NCI-H526 (cell line): ENCODE measurements at regions not wholly inside any gene's neighbourhood (a gene's known extent, or its start where the extent isn't known, plus 50 kb on each side); places are given as distances from the start of the nearest gene placed in this dataset.

Experiments
- DNase-seq, 2 experiments: peaks; one replicate each; lab custom pipeline; 2025; lab: John Stamatoyannopoulos, UW

DNA sequence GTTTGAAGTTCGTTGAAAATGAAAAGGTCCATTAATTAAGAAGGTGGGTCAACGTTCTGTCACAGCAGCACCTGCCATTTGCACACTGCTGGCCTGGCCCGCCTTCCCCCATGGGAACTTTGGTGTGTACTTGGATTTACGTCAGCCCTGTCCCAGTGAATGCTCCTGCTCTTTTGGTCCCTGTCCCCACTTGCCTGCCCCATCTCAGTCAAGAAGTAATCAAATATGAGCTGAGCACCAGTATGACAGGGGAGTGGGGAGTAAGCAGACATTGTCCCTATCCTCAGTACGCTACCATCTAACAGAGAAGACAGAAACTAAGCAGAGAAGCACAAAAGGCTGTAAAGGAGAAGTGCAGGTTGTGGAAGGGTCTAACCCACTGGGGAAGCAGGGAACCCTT lies 65.1 kb downstream of the SLC4A3 start:
- no peak for DNase-seq

DNA sequence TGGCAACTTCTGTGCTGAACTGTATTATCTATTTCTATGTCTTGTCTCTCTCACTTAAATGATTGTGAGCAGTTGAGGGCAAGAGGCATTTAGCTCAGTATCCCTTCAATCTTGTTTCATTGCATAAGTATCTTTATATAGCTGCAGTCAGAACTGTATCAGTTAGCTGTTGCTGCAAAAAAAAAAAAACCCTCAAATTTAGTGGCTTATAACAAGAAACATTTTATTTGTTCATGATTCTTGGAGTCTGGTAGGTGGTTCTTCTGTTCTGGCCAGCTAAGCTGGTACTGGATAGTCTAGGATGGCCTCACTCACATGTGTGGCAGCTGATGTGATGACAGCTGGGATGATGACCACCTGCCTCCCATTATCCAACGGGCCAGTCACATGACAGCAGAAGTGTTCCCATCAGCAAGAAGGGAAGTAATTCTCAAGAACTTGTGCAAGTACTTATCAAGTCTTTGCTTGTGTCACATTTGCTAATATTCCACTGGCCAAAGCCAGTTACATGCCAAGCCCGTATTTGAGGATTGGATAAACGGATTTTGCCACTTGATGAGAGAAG lies 67.8 kb downstream of the SLC4A3 start:
- no peak for DNase-seq

DNA sequence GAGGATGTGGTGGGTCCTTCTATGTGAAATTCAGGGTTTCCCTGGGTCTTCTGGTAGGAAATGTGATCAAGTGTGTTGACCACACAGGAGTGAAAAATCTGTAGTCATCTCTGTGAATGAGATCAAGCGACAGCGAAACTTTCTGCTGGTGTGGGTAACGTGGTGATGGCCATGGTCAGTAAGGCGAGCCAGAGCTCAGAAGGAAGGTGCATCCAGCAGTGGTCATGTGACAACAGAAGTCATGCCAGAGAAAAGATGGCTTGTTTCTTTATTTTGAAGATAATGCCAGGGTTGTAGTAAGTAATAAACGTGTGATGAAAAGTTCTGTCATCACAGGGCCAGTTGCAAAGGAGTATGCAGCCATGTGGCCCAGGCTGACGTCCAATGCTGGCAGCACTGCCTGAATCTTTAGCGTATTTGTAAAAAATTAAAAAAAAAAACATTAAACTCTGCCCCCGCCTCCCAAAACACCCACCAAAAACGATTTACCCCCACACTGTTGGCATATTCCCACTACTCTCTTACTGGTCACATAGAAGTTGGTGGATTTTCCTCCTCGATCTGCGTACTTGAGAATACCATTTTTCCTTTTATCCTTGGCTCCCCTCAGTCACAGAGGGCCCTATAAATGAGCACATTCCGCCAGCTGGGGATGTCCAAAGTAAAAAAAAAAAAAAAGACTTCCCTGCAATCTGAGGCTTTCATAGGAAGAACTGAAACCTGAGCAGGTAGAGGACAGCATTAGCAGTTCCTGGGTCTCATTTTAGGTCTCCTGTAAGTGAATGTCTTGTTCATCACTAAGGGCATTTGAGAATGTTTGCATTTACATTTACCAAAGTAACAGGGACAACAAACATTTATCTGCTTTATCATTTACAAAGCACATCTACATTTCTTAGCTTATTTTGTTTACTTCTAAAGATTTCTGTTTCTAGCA lies 70.6 kb downstream of the SLC4A3 start:
- no peak for DNase-seq

DNA sequence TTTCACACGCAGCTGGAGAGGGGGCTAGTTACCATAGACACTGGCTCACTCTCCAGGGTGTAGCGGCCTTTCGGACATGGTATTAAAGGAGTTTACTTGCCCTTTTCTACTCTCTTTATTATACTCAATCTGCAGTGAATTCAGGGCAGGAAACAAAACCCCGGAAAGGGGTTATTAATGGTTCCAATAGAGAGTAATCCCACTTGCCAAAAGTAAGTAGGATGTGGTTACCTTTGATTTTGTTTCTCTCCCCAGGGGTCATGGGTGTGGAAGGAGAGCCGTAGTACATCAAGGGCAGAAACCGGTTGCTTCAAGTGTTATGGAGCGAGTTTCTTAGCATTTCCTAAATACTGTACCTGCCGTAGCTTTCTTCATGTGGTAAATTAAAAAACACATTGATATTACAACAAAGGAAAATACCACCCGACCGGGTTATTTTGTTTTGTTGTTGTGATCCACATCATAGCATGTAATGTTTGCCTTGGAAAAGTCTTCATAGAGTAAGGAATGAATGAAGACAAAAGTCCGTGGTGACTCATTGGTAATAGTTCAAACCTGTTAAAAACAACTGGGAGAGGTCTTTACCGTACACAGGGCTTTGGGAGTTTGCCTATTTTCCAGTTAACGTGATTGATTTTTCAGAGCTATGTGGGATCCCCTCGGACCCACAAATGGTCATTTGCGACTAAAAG lies 71.5 kb downstream of the SLC4A3 start:
- DNase-seq, result no peak

DNA sequence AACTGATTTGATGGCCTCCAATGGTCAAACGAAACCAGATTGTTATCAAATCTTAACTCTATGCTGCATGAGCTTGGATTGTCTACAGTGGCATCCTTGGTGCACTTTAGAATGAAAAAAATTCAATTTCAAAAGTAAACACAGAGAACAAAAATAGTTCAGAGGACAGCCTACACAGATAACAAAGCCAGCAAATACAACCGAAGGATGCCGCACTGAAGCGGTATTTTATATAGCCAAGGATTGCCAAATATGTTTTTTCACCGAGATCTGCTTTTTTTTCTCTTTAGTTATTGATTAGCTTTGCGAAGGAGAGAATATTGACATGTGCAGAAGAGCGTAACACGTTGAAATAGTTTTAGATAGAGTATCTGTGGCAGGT lies 72.0 kb downstream of the SLC4A3 start:
- no peak for DNase-seq

DNA sequence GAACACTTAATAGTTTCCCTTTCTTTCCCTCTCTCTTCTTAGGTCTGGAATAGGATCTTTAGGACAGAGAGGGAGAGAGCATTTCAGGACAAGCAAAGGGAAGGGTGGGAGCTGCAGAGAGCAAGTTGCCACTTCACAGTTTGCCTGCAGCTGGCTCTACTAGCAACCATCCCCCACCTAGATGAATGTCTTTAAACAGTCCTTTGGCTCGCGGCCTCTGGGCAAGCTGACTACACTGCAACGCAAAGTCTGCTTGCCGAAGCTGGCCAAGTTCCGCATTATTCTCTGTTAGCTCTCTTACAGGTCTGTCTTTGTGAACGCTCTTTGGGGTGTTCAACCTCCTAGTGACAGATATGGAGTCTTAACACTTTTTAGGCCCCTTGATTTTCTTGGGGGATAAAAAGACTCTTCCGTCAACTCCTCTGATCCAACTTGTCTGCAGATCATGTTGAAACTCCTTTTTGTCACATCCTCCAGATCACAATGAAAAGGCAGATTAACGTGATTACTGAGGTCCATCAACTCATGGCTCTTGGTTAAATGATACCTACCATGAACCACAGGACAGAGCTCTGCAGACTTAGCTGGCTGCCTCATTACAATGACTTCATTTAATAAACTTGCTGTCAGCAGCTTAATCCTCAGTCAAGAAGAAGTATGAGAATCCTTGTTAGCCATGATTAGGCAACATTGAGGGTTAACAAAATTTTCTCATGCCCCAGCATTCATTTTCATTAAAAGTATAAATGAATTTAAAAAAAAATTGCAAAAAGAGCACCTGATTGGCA lies 74.6 kb downstream of the SLC4A3 start:
- no peak for DNase-seq

DNA sequence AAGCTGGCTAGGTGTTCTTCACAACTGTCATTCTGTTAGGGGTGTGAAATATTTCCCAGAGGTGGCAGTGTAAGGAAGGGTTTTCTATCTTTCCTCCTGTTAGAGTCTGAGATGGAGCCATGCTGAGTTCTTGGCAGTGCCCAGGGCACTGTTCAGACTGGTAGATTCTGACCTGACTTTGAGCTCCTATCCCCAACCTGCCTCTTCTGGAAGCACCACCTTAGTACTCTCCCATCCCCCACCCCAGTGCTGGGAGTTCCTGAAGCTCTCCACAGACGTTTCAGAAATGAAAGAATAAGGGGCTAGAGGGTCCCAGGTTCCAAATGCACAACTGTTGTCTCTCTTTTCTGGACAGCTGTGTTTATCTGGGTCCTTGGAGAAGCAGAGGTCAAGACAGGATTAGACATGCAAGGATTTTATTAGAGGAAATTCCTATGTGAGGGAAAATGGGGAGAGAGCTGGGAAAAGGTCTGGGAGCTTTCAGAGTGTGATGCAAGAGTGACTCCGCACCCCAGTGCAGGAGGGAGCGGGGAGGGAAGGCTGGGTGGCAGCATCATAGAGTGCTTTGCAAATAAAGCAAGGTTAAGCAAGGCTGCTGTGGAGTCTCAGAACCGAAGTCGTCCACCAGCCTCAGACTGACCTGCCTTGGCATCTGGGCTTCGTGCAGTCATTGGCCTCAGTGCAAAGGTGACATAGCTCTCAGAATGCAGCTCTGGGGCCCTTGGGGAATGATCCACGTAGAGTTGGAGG lies 75.5 kb downstream of the SLC4A3 start:
- DNase-seq, result no peak

DNA sequence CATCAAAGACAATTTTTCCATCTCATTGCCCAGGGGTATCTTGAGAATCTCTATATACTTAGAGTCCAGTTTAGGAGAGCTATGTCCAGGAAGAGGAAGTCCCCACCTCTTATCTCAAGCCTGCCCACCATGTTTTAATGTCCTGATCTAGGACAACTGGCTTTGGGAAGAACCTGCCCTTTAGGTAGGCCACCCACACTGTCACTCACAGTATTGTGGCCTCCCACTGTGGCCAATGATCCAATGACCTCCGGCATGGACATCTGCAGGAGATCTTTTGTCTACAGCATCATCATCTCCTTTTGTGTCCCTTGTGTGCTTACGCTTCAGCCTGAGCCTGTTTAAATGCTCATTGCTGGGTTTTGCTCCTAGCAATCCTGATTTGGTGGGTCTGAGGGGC lies 77.4 kb downstream of the SLC4A3 start:
- DNase-seq, result no peak

DNA sequence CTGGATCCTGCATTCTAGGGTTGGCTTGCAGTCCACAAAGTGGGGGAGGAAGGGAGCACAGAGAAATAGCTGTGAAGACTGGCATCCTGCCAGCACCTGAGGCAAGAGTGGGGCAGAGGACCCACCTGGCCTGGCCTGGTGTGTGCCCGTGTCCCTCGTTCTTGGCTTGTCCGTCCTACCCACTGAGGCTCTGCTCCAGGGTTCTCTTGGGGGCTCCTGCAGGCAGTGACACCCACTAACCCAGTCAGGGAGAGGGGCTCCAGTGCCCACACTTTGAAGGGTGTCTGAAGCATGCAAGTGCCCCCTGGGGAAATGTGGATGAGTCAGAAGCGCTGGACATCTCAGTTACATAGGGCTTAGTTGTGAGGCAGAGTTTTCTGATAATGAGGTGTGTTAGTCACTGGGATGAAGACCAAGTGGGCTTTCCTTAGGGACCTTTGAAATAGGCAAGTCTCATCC lies 79.4 kb downstream of the SLC4A3 start:
- DNase-seq, result no peak

DNA sequence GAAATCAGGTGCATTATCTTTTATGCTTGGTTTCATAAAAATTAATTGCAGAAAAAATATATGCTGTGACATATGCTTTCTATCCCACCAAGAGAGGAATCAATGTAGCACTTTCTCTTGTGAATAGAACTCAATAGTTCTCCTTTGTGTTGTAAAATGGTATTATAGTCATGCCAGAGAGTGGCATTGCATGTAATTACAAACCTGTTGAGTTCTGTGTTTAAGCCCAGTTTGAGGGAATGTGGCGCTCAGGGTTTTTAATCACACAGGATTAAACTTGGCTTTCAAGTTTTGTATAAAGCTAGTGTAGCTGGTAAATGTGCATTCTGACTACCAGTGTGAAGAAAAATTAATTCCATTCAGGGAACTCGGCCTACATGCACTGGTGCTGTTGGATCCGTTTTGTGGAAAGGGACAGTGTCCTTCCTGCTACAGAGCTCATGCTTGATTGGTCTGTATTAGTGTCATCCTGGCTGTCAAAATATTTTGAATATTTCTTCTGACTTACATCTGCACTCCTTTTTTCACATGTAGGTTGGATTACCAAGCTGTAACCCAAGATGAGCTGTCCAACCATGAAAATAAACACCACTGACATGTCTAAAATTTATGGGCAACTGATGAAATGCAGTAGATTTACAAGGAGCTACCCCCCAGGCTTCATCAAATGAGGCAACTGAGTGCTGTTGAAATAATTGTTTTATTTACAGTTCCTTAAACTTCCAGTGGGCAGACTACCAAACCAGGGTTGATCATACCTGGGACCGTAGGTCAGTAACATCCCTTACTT lies 80.3 kb downstream of the SLC4A3 start:
- no peak for DNase-seq

DNA sequence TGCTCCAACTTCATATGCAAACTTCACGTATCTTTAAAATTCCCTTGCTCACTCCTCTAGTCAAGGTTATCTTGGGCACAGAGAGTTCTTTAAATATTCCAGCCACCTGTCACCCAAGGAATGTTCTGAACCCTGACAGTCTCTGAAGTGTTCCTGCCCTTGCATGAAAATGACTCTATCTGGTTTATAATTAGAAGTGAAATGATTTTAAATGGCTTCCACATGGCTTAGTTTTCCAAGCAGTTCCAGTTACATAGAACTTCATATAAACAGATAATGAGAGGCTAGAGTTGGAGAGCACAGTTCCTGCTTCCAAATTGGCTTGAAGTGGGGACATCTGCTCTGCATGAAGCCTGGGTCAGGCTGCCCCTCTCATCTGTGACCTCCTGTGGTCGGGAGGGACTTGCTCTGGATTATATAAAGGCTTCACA lies 81.9 kb downstream of the SLC4A3 start:
- DNase-seq, result no peak

DNA sequence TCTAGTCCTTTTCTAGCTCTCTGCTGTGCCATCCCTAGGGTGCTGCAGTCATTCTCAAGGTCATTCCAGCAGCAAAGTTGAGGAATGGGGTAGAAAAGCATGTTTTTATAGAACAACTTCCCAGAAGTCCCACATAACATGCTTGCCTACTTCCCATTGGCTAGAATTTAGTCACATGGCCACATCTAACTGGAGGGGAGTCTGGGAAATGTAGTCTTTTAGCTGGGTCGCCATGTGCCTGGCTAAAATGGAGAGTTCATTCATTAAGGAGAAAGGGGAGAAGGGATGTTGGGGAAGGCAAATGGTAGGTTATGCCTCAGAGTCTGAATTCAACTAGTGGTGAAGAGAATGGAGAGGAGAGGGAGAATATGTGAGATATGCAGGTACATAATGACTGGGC lies 85.7 kb downstream of the SLC4A3 start:
- peak; percentile 12 to 43 for DNase-seq

DNA sequence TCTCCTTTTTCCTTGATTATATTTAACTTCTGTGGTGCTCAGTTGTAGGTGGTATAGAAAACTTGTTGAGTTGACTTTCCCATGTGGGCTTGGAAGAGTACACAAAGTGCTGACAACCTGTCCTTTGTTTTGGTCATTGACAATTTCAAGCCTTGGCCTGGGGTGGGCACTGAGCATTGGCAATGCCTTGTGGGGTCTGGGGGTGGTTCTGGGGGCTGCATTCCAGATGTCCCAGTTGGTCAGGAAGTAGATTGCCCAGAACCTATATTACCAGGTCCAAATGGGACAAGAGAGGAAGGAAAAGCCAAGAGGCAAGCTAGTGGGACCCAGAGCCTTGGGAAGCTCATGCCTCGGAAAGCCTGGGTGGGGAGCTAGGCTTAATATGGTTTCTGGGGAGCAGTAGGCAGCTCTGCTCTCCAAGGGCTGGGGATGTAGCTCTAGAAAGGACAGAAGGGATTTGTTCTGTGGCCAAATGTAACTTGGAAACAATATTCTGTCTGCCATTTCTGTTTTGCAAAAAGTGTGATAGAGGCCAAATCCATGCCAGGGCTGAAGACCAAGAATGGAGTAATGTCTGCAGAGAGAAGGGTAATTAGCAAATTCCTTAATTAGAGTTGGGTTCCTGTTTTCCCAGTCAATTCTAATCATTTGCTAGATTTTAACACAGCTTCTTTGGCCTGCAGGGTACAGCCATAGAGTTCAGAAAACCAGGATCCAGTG lies 87.4 kb downstream of the SLC4A3 start:
- DNase-seq, result no peak

DNA sequence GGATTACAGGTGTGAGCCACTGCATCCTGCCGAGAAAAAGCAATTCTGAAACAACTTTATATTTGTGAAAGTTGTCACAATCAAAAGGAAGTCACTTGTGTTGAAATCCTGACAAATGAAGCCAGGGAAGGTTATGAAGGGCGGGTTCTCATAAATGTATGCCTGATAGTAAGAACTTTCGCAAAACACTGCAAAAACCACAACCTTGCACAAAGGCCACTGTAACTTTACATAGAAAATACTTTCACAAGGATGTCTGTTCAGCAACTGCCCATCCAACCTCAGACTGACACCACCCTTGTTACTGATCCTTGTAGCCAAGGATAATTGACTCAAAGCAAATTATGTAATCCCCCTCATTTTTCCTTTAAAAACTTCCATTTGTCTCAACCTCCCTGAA lies 90.6 kb downstream of the SLC4A3 start:
- no peak for DNase-seq

DNA sequence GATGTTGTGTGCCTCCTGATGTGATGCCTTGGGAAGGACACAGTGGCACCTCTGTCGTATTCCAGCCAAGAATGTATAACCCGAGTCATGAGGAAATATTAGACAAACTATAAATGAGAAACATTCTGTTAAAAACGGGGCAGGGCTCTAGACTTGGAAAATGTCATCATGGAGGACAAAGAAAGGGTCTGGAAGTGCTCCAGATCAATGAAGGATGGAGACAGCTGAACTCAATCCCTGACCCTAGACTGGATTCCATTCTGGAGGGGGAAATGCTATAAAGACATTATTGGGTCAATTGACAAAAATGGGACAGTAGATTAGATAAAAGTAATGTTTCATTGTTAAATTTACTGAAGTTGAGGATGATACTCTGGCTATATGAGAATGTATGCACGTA lies 92.1 kb downstream of the SLC4A3 start:
- DNase-seq, result no peak

DNA sequence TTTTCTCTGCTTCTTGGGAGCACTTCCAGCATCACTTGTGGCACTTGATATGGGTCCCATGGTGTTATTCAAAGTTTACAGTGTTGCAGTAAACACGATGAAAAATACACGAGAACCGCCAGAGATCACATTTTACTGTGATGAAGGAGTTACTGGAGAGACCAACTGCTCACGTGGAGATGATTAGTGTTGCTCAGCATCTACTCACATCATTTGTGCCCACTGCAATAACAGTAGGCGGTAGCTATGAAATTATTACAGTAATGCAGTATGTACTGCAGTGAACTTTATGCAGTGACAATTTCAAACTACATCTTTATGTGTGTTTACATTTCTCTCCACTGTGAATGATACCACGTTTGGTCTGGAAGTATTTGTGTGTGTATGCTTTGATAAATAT lies 93.5 kb downstream of the SLC4A3 start:
- no peak for DNase-seq

DNA sequence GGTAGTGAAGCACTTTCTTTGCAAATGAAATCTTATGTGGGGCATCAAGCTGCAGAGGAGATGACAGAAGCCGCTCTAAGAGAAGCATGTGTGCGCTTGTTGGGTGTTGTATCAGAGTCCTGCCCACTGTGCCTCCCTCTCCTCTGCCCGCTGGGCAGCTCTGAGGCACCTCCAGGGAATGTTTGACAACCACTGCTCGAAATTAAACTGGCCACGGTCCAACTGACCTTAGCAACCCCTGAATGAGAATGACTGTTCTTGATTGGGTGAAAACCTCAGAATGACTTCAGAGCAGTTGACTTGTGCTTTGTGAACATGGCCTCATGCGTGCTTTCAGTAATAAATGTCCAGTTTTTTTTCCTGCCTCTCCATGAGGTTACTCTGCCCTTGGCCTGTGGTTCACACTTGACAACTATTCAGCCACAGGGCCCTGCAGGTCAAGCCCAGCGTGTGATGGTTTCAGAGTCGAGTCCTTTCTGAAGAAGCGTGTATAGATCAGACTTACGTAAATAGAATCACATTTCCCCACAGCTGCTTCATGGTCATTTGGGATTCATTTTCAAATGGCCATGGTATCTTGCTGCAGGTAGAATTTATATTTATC lies 94.9 kb downstream of the SLC4A3 start:
- DNase-seq, result no peak

DNA sequence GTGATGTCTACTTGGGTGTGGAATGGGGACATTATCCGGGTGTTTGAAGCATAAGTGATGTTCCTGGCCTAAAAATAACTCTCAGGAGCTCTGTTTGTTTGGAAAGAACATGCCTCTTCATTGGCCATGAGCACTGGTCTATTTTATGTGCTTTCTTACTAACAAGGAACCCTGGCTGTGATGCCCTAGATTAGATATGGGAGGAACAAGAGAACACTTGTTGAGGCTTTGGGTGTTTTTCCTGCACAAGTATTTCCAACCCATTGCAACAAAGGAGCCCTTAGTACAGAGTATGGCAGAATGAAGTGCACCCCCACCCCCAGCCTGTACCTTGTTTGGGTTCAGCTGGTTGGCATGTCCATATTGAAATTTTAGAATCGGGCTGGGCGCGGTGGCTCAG lies 95.9 kb downstream of the SLC4A3 start:
- no peak for DNase-seq

DNA sequence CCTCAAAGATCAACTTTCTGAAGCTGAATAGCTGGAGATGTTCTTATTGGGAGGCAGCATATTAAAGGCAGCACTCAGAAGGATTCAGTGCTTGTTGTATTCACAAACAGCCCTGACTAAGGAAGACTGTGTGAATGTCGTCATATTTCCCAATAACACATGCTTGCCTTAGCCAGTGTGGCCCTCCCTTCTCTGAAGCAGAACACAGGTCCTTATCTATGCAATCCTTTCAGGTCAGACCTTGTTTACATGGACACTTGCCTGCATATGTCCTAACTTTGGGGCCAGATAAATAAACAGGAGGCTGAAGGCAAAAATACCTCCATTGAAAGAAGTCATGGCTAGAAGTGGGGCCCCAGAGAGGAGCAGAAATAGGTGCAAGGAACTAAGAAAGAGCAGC lies 97.2 kb downstream of the SLC4A3 start:
- DNase-seq, result no peak

DNA sequence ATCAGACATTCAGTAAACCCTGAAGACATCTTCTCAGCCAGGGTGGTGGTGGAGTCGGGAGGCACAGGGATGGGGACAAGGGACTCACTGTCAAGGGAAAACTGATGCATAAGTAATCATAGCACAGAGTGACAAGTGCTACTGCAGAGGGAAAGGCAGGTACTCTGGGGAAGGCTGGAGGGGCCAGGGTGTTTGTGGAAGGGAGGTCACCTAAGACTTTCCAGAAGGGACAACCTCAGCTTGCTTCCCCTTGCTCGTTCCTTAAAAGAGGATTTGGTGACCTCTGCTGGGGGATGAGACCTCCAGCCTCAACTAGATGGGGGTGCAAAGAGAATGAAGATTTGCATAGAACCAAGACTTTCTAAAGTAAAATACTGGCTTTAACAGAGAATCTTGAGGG lies 99.5 kb downstream of the SLC4A3 start:
- DNase-seq, result no peak
